Tibial nerve (tissue), 4 donors: ENCODE measurements at regions not wholly inside any gene's neighbourhood (a gene's known extent, or its start where the extent isn't known, plus 50 kb on each side); places are given as distances from the start of the nearest gene placed in this dataset.

ENCODE experiments used
- EP300 ChIP-seq, 2 donors: sonication (generic); formaldehyde crosslinking; IDR thresholded peaks; one replicate each; pipeline ENCODE4 v1.6.1; 2017; ENCODE audit warnings: antibody characterized with exemption in 2 of 2, mild to moderate bottlenecking in 1 of 2
- POLR2A ChIP-seq, 2 donors: fragments of 450-650 bp; IDR thresholded peaks; one replicate each; pipeline ENCODE4 v1.6.1; 2017; ENCODE audit warnings: antibody characterized with exemption in 2 of 2, mild to moderate bottlenecking in 2 of 2, moderate library complexity in 2 of 2
- TF ChIP-seq, protein P1 (sequence below), 5 experiments: fragments of 200-600 bp in 3 of 5; fragments of 450-650 bp in 2 of 5; sonication (generic) in 3 of 5; IDR thresholded peaks; one replicate each; pipeline ENCODE4 v1.5.1; 2016 to 2019; ENCODE audit warnings: antibody characterized with exemption in 5 of 5, mild to moderate bottlenecking in 3 of 5, moderate library complexity in 2 of 5

DNA sequence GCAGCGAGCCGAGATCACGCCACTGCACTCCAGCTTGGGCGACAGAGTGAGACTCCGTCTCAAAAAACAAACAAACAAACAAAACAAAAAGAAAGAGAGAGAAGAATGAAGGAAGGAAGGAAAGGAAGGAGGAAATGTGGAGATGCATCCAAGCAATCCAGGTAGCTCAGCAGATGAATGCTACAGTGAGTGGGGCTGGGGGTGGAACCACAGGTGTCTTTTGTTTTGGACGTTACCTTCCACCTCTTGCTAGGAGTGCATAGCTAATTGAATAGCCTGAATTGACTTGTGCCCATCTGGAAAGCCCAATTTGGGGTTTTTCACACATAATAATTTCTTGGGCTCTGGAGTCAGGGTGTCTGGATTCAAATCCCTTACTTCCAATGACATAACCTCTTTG, 66.0 kb upstream of the GTF3A start:
- no peak for TF ChIP-seq POLR2A (IDR thresholded peaks at IDR 0.05)
- TF ChIP-seq, protein P1, sequence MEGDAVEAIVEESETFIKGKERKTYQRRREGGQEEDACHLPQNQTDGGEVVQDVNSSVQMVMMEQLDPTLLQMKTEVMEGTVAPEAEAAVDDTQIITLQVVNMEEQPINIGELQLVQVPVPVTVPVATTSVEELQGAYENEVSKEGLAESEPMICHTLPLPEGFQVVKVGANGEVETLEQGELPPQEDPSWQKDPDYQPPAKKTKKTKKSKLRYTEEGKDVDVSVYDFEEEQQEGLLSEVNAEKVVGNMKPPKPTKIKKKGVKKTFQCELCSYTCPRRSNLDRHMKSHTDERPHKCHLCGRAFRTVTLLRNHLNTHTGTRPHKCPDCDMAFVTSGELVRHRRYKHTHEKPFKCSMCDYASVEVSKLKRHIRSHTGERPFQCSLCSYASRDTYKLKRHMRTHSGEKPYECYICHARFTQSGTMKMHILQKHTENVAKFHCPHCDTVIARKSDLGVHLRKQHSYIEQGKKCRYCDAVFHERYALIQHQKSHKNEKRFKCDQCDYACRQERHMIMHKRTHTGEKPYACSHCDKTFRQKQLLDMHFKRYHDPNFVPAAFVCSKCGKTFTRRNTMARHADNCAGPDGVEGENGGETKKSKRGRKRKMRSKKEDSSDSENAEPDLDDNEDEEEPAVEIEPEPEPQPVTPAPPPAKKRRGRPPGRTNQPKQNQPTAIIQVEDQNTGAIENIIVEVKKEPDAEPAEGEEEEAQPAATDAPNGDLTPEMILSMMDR (IDR thresholded peaks at IDR 0.05) = no peak
- no peak for TF ChIP-seq EP300 (IDR thresholded peaks at IDR 0.05)
